ENCODE measurements at regions not wholly inside any gene's neighbourhood (a gene's known extent, or its start where the extent isn't known, plus 50 kb on each side); places are given as distances from the start of the nearest gene placed in this dataset.

DNA sequence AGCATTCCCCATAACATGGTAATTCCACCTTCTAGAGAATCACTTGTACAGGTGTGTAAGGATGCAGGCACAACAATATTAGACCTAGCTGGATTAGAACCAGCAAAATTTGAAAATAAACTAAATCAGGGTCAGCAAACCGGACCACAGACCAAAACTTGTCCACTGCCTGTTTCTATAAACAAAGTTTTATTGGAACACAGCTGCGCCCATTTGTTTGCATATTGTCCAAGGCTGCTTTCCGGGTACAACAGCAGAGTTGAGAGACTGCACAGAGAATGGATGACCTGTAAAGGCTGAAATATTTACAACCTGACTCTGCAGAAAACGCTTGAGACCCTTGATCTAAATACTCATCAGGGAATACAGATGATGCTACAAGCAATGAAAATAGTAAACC, 73.6 kb upstream of the SLC45A1 start:
- no peaks in the 10 kb centered on the region for H3K9me3 ChIP-seq (ENCODE audit: insufficient read depth, low read depth)
- intact Hi-C loops (cut with micrococcal nuclease; ENCODE audit: unreplicated experiment) = no loop called here
- H3K27ac ChIP-seq = no peak overlapping the region

DNA sequence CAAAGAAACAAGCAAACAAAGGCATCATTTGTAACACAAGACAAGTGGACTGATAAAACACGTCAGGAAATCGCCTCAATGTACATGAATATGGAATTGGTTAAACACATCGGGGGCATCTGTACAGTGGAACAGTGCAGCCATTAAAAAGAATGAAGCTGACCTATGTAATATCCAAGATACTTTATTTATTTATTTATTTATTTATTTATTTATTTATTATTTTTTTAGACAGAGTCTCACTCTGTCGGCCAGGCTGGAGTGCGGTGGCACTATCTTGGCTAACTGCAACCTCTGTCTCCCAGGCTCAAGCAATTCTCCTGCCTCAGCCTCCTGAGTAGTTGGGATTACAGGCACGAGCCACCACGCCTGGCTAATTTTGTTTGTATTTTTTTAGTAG, 75.4 kb upstream of the SLC45A1 start:
- Histone ChIP-seq H3K4me1 (replicated peaks; ENCODE audit: insufficient read depth) (peaks cover 22% of the 10 kb centered on the region), H3K27me3 (ENCODE audit: insufficient read depth, low read depth) (no peaks in the 10 kb centered on the region), H2AFZ (no peak overlapping the region), H3K4me3 (no peak overlapping the region), H3K79me2 (ENCODE audit: low read depth) (no peaks in the 10 kb centered on the region), H3K4me2 (no peak overlapping the region), H3K36me3 (ENCODE audit: low read depth) (no peaks in the 10 kb centered on the region), H3K27ac (no peak overlapping the region), H4K20me1 (ENCODE audit: insufficient read depth) (no peaks in the 10 kb centered on the region), H3K9me2 (ENCODE audit: insufficient read depth) (no peaks in the 10 kb centered on the region), H3F3A (ENCODE audit: insufficient read depth, low read depth) (peaks cover 17% of the 10 kb centered on the region), H3K9me3 (ENCODE audit: insufficient read depth, low read depth) (no peaks in the 10 kb centered on the region)
- no TSS peak for BruUV-seq (replicated peaks)
- intact Hi-C loops (cut with micrococcal nuclease; ENCODE audit: unreplicated experiment) = no loop called here
- no peak for DNase-seq
- no peak for TF ChIP-seq EZH2 (IDR thresholded peaks at IDR 0.05; ENCODE audit: low read depth)
- TF ChIP-seq, protein P1, sequence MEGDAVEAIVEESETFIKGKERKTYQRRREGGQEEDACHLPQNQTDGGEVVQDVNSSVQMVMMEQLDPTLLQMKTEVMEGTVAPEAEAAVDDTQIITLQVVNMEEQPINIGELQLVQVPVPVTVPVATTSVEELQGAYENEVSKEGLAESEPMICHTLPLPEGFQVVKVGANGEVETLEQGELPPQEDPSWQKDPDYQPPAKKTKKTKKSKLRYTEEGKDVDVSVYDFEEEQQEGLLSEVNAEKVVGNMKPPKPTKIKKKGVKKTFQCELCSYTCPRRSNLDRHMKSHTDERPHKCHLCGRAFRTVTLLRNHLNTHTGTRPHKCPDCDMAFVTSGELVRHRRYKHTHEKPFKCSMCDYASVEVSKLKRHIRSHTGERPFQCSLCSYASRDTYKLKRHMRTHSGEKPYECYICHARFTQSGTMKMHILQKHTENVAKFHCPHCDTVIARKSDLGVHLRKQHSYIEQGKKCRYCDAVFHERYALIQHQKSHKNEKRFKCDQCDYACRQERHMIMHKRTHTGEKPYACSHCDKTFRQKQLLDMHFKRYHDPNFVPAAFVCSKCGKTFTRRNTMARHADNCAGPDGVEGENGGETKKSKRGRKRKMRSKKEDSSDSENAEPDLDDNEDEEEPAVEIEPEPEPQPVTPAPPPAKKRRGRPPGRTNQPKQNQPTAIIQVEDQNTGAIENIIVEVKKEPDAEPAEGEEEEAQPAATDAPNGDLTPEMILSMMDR (conservative IDR thresholded peaks at IDR 0.05) = no peak
- ChIA-PET CTCF (no interaction called here), POLR2A (ENCODE audit: unreplicated experiment) (interaction anchor here (0.6 kb wide), 2 partner anchors 95 to 182 kb away, joined by 7 read pairs; no protein-coding TSS in a partner anchor)

More for the DNA sequence above, 73.6 kb upstream of the SLC45A1 start:
- H3K27me3 ChIP-seq (ENCODE audit: insufficient read depth, low read depth) = no peaks in the 10 kb centered on the region
- H3K36me3 ChIP-seq (ENCODE audit: low read depth) = no peaks in the 10 kb centered on the region
- H3K9me2 ChIP-seq (ENCODE audit: insufficient read depth) = no peaks in the 10 kb centered on the region
- BruUV-seq (replicated peaks) = no TSS peak
- peaks cover 6% of the 10 kb centered on the region for H3K4me1 ChIP-seq (replicated peaks; ENCODE audit: insufficient read depth)
- ChIA-PET POLR2A (ENCODE audit: unreplicated experiment) (no interaction called here), CTCF (no interaction called here)
- no peak overlapping the region for H2AFZ ChIP-seq
- H3K79me2 ChIP-seq (ENCODE audit: low read depth) = no peaks in the 10 kb centered on the region
- no peak for DNase-seq
- H3F3A ChIP-seq (ENCODE audit: insufficient read depth, low read depth) = peaks cover 3% of the 10 kb centered on the region; the same call in 1 of the 2 replicates
- no peak overlapping the region for H3K4me3 ChIP-seq
- H4K20me1 ChIP-seq (ENCODE audit: insufficient read depth) = no peaks in the 10 kb centered on the region
- TF ChIP-seq, protein P1 (conservative IDR thresholded peaks at IDR 0.05) = no peak
- TF ChIP-seq EZH2 (IDR thresholded peaks at IDR 0.05; ENCODE audit: low read depth) = no peak
- no peak overlapping the region for H3K4me2 ChIP-seq

DNA sequence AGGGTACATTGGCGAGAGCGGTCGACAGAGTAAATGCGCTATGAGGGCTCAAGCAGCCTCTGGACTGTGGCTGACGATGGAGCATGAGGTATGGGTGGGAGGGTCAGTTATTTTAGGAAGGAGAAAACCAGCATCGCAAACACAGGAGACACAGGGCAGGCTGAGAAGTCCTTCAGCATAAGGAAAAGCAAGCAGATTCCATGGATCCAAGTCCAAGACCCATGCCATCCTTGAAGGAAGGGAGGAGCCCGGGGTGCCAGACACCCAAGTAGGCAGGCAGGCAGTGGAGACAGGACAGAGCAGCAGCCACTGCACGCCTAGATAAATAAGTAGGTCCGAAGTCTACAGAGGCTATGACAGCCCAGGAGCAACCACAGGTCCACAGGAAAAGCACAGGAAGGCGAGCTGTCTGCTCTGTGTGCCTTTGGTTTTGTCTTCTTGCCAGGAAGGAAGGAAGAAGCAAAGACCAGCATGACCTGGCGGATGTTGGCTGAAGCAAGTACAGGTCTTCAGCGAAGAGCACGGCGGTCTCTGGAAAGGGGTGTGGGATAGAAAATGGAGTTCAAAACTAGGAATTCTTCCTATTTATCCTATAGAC, 76.4 kb upstream of the SLC45A1 start:
- H3K36me3 ChIP-seq (ENCODE audit: low read depth) = no peaks in the 10 kb centered on the region
- H3K4me2 ChIP-seq = no peak overlapping the region
- H3K27me3 ChIP-seq (ENCODE audit: insufficient read depth, low read depth) = no peaks in the 10 kb centered on the region
- BruUV-seq (replicated peaks) = no TSS peak
- no peaks in the 10 kb centered on the region for H3K79me2 ChIP-seq (ENCODE audit: low read depth)
- ChIA-PET POLR2A (ENCODE audit: unreplicated experiment) (no interaction called here), CTCF (no interaction called here)
- H3K27ac ChIP-seq = no peak overlapping the region
- peaks cover 17% of the 10 kb centered on the region for H3F3A ChIP-seq (ENCODE audit: insufficient read depth, low read depth)
- H3K4me1 ChIP-seq (replicated peaks; ENCODE audit: insufficient read depth) = peaks cover 24% of the 10 kb centered on the region
- H3K4me3 ChIP-seq = no peak overlapping the region
- no peak overlapping the region for H2AFZ ChIP-seq
- TF ChIP-seq, protein P1 (conservative IDR thresholded peaks at IDR 0.05) = no peak
- TF ChIP-seq EZH2 (IDR thresholded peaks at IDR 0.05; ENCODE audit: low read depth) = no peak
- H3K9me3 ChIP-seq (ENCODE audit: insufficient read depth, low read depth) = no peaks in the 10 kb centered on the region
- no peaks in the 10 kb centered on the region for H3K9me2 ChIP-seq (ENCODE audit: insufficient read depth)
- DNase-seq = no peak
- intact Hi-C loops (cut with micrococcal nuclease; ENCODE audit: unreplicated experiment) = no loop called here
- H4K20me1 ChIP-seq (ENCODE audit: insufficient read depth) = no peaks in the 10 kb centered on the region

Data from PC-9 (cell line).